ENCODE measurements at regions not wholly inside any gene's neighbourhood (a gene's known extent, or its start where the extent isn't known, plus 50 kb on each side); places are given as distances from the start of the nearest gene placed in this dataset.

DNA sequence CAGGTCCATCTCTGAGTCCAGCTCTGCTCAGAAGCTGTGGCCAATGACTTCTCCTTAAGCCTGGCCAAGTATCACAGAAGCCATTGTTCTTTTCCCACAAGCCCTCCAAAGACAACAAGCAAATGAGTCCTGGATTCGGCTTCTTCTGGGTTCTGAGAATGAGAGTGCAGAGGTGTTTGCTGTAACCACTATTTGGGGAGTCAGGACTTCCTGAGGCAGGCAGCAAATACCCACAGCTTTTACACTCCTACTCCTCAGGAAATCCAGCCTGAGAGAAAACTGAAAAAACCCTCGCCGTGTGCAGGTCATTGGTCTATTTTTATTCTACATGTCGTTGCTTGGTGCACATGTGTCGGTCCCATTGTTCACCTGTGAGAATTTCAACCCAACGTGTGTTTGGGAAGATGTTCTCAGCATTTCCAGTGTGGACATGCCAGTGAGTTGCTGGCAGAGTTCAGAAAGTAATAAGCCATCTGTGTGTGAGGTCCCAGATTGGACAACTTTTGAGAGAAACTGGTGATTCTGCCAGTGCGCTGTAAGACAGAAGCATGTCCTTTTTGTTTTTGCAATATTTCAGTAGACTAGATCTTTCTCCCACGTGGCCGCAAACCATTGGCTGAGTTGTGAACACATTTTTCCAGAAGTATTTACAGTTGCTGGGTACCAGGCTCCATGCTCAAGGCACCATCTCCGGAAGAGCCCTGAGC, 121.6 kb upstream of the LYZL2 start:
- no CpG with 5 or more reads among the region's 10 CpGs for WGBS (ENCODE audit: extremely low coverage, insufficient read length, low lambda C conversion rate)
- no peak for DNase-seq

More for the DNA sequence above, 121.6 kb upstream of the LYZL2 start:
- Mint-ChIP-seq H3K27ac (no peak overlapping the region), H3K4me3 (no peak overlapping the region), H3K27me3 (ENCODE audit: low read depth) (peaks cover 4% of the 10 kb centered on the region), H3K9me3 (no peaks in the 10 kb centered on the region), H3K36me3 (ENCODE audit: insufficient read depth in 1 of 3, low read depth in 3 of 3) (no peaks in the 10 kb centered on the region), H3K4me1 (peaks cover 0 to 2% of the 10 kb centered on the region in 2 experiments; a peak in 2 of 4 replicates)
- Histone ChIP-seq H3K27me3 (ENCODE audit: insufficient read depth, low read length) (no peaks in the 10 kb centered on the region), H2AK5ac (ENCODE audit: insufficient read length, low read length) (no peak overlapping the region), H2BK12ac (ENCODE audit: insufficient read length, low read depth, low read length) (no peak overlapping the region), H3K9me3 (ENCODE audit: control insufficient read depth, low read depth, low read length) (no peaks in the 10 kb centered on the region), H3K23ac (ENCODE audit: insufficient read length, low read depth, low read length) (no peak overlapping the region), H3K79me1 (ENCODE audit: insufficient read depth, low read depth, low read length, poor library complexity, severe bottlenecking) (no peaks in the 10 kb centered on the region), H4K91ac (ENCODE audit: insufficient read length, low read depth, low read length) (no peak overlapping the region), H4K5ac (ENCODE audit: insufficient read length, low read depth, low read length) (no peak overlapping the region), H2BK120ac (ENCODE audit: low read depth, low read length, poor library complexity, severe bottlenecking) (no peak overlapping the region), H3K4ac (ENCODE audit: low read depth, low read length) (no peak overlapping the region), H3K4me1 (ENCODE audit: insufficient read depth, low read length) (no peaks in the 10 kb centered on the region), H2BK15ac (ENCODE audit: low read depth, low read length) (no peak overlapping the region), H3T11ph (ENCODE audit: low read length) (no peak overlapping the region), H3K23me2 (ENCODE audit: insufficient read length, low read depth, low read length, poor library complexity, severe bottlenecking) (no peaks in the 10 kb centered on the region), H2BK20ac (ENCODE audit: low read depth, low read length, poor library complexity, severe bottlenecking) (no peak overlapping the region), H3K79me2 (ENCODE audit: insufficient read depth, low read length) (no peaks in the 10 kb centered on the region), H3K14ac (ENCODE audit: insufficient read depth, low read length) (no peak overlapping the region), H3K9ac (ENCODE audit: extremely low read depth, insufficient read length, low read length) (no peak overlapping the region), H3K27ac (ENCODE audit: insufficient read length, low read depth, low read length) (no peak overlapping the region), H2BK5ac (ENCODE audit: insufficient read length, low read length) (no peak overlapping the region), H2AFZ (ENCODE audit: low read length) (no peak overlapping the region), H4K20me1 (ENCODE audit: control insufficient read depth, insufficient read depth, insufficient read length) (no peaks in the 10 kb centered on the region), H3K4me2 (ENCODE audit: insufficient read depth, insufficient read length, low read length) (no peak overlapping the region), H3K18ac (ENCODE audit: insufficient read length, low read depth, low read length) (no peak overlapping the region), H3K56ac (ENCODE audit: insufficient read length, low read depth, low read length) (no peak overlapping the region), H4K8ac (replicated peaks; ENCODE audit: insufficient read length, low read depth, low read length) (no peak overlapping the region)
- TF ChIP-seq, protein P1, sequence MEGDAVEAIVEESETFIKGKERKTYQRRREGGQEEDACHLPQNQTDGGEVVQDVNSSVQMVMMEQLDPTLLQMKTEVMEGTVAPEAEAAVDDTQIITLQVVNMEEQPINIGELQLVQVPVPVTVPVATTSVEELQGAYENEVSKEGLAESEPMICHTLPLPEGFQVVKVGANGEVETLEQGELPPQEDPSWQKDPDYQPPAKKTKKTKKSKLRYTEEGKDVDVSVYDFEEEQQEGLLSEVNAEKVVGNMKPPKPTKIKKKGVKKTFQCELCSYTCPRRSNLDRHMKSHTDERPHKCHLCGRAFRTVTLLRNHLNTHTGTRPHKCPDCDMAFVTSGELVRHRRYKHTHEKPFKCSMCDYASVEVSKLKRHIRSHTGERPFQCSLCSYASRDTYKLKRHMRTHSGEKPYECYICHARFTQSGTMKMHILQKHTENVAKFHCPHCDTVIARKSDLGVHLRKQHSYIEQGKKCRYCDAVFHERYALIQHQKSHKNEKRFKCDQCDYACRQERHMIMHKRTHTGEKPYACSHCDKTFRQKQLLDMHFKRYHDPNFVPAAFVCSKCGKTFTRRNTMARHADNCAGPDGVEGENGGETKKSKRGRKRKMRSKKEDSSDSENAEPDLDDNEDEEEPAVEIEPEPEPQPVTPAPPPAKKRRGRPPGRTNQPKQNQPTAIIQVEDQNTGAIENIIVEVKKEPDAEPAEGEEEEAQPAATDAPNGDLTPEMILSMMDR (conservative IDR thresholded peaks at IDR 0.05) = no peak

Data from H9 (cell line).